ENCODE measurements at regions not wholly inside any gene's neighbourhood (a gene's known extent, or its start where the extent isn't known, plus 50 kb on each side); places are given as distances from the start of the nearest gene placed in this dataset.

DNA sequence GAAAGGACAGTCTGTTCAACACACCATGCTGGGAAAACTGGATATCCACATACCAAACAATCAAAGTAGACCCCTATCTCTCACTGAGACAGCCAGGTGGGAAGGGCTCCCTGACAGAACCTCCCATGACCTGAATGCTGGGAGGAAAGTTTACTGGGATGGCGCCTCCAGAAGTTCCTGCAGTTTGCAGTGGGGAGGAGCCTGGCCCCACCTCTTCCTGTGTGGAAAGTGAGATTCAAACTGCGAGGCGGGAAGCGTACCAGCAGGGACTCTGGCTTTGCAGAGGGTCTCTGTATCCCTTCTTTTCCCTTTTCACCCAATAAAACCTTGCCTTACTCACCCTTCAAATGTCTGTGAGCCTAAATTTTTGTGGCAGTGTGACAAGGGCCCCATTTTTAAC is 190.7 kb downstream of the HHIPL2 start (continued):
- no peak for TF ChIP-seq ELF1 (IDR thresholded peaks at IDR 0.05)
- TF ChIP-seq RCOR1 (IDR thresholded peaks at IDR 0.05; ENCODE audit: low read length), result no peak
- TF ChIP-seq SIN3A (IDR thresholded peaks at IDR 0.05; ENCODE audit: borderline replicate concordance, low read depth, low read length), result no peak
- TF ChIP-seq RFX5 (IDR thresholded peaks at IDR 0.05; ENCODE audit: low read length), result no peak

DNA sequence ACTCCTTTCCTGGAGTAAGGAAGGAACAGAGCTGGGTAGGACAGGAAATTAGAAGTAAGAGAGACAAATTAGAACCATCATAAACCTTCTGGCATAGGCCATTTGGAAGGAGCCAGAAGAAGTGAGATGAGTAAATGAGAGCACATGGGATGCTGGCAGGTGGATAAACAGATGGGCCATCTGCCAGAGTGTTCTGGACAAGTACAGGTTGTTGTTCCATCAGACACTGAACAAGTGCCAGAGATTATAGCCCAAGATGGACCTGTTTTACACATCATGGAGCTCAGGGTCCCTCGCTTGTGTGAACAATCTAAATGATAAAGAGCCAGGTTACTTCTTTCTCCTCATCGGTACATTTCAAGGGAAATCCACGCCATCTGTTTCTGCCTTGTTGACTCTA is 200.3 kb downstream of the HHIPL2 start:
- Histone ChIP-seq H3K9ac (no peak overlapping the region), H4K20me1 (ENCODE audit: insufficient read depth) (no peaks in the 10 kb centered on the region), H3F3A (replicated peaks; ENCODE audit: insufficient read depth) (no peaks in the 10 kb centered on the region), H3K27me3 (ENCODE audit: insufficient read depth) (no peaks in the 10 kb centered on the region), H3K4me2 (no peak overlapping the region), H2AFZ (ENCODE audit: low read depth) (no peak overlapping the region), H3K36me3 (replicated peaks in 1 of 2; ENCODE audit: control insufficient read depth in 1 of 2, insufficient read depth in 2 of 2, low read length in 1 of 2) (no peaks in the 10 kb centered on the region), H3K4me1 (ENCODE audit: control insufficient read depth in 1 of 2, insufficient read depth in 2 of 2, low read depth in 1 of 2, low read length in 1 of 2) (peaks cover 0 to 4% of the 10 kb centered on the region in 2 experiments; a peak in 2 of 4 replicates), H3K79me2 (ENCODE audit: insufficient read depth) (no peaks in the 10 kb centered on the region), H3K9me3 (no peaks in the 10 kb centered on the region), H3K4me3 (ENCODE audit: low read depth in 2 of 2, low read length in 1 of 2) (no peak overlapping the region), H3K9me2 (no peaks in the 10 kb centered on the region), H3K27ac (ENCODE audit: low read depth in 2 of 2, low read length in 1 of 2) (no peak overlapping the region)
- POLR2A ChIA-PET, result no interaction called here
- WGBS (ENCODE audit: low lambda C conversion rate), result 13% methylated on average over 3 of the region's 3 CpGs
- peak; percentile 4 for DNase-seq
- peak; percentile 64 for TF ChIP-seq GATA2 (CRISPR knock-in tag; IDR thresholded peaks at IDR 0.05)
- 0 out of 4 replicates have a peak, but pooled peaks of 1 of the 2 experiments have one; percentile 28 for TF ChIP-seq EP300 (IDR thresholded peaks at IDR 0.05; ENCODE audit: borderline replicate concordance in 1 of 2, low read depth in 1 of 2, low read length in 1 of 2)
- TF ChIP-seq, protein P1, sequence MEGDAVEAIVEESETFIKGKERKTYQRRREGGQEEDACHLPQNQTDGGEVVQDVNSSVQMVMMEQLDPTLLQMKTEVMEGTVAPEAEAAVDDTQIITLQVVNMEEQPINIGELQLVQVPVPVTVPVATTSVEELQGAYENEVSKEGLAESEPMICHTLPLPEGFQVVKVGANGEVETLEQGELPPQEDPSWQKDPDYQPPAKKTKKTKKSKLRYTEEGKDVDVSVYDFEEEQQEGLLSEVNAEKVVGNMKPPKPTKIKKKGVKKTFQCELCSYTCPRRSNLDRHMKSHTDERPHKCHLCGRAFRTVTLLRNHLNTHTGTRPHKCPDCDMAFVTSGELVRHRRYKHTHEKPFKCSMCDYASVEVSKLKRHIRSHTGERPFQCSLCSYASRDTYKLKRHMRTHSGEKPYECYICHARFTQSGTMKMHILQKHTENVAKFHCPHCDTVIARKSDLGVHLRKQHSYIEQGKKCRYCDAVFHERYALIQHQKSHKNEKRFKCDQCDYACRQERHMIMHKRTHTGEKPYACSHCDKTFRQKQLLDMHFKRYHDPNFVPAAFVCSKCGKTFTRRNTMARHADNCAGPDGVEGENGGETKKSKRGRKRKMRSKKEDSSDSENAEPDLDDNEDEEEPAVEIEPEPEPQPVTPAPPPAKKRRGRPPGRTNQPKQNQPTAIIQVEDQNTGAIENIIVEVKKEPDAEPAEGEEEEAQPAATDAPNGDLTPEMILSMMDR (IDR thresholded peaks at IDR 0.05), result no peak
- CTCF ChIA-PET, result interaction anchor here (0.9 kb wide), 1 partner anchor 23 kb away, joined by 3 read pairs; no protein-coding TSS in a partner anchor

DNA sequence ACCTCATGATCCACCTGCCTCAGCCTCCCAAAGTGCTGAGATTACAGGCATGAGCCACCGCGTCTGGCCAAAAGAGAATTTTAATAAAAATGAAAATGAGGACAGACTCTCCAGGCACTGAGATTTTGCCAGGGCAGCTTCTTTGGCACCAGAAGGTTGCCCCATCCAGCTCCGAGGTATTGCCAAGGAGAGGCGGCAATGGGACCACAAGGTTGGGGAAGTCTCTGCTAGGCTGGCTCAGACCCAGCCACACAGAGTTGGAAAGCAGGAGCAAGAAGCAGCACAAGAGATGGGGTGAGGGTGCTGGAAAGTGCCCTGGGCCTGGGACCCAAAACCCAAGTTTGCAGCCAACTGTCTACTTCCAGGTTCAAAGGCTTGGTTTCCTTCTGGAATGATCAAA is 200.9 kb downstream of the HHIPL2 start:
- Histone ChIP-seq H3K27me3 (ENCODE audit: insufficient read depth) (no peaks in the 10 kb centered on the region), H3K9me2 (no peaks in the 10 kb centered on the region), H3K4me2 (no peak overlapping the region), H3K79me2 (ENCODE audit: insufficient read depth) (no peaks in the 10 kb centered on the region), H3K9ac (no peak overlapping the region), H3K9me3 (no peaks in the 10 kb centered on the region), H4K20me1 (ENCODE audit: insufficient read depth) (no peaks in the 10 kb centered on the region), H3K27ac (ENCODE audit: low read depth in 2 of 2, low read length in 1 of 2) (no peak overlapping the region), H3K36me3 (replicated peaks in 1 of 2; ENCODE audit: control insufficient read depth in 1 of 2, insufficient read depth in 2 of 2, low read length in 1 of 2) (no peaks in the 10 kb centered on the region), H3K4me1 (ENCODE audit: control insufficient read depth in 1 of 2, insufficient read depth in 2 of 2, low read depth in 1 of 2, low read length in 1 of 2) (peaks cover 0 to 4% of the 10 kb centered on the region in 2 experiments; a peak in 2 of 4 replicates), H3F3A (replicated peaks; ENCODE audit: insufficient read depth) (no peaks in the 10 kb centered on the region), H2AFZ (ENCODE audit: low read depth) (no peak overlapping the region), H3K4me3 (ENCODE audit: low read depth in 2 of 2, low read length in 1 of 2) (no peak overlapping the region)
- ChIA-PET POLR2A (no interaction called here), CTCF (interaction anchor here (0.9 kb wide), 1 partner anchor 23 kb away, joined by 3 read pairs; no protein-coding TSS in a partner anchor)
- WGBS (ENCODE audit: low lambda C conversion rate), result 75% methylated on average over 4 of the region's 4 CpGs
- TF ChIP-seq RFX5 (IDR thresholded peaks at IDR 0.05; ENCODE audit: low read length) (no peak), CHD2 (IDR thresholded peaks at IDR 0.05; ENCODE audit: low read length, partially characterized antibody) (no peak), POLR2AphosphoS5 (IDR thresholded peaks at IDR 0.05; ENCODE audit: low read depth, low read length) (no peak)
- TF ChIP-seq, protein P2, sequence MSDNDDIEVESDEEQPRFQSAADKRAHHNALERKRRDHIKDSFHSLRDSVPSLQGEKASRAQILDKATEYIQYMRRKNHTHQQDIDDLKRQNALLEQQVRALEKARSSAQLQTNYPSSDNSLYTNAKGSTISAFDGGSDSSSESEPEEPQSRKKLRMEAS (IDR thresholded peaks at IDR 0.05; ENCODE audit: low read depth), result no peak
- no peak for DNase-seq
